Neural progenitor cell (in vitro differentiated cells): ENCODE measurements at regions not wholly inside any gene's neighbourhood (a gene's known extent, or its start where the extent isn't known, plus 50 kb on each side); places are given as distances from the start of the nearest gene placed in this dataset.
"Not testable (repeated sequence)": the region's sequence is repeated elsewhere in the genome, so short reads cannot be mapped to it uniquely, and the experiment has no call there.

ENCODE experiments used
- DNase-seq: peaks from one replicate; pipeline ENCODE4 v3.0.0-alpha.2; 2016; ENCODE audit warnings: low spot score
- H2AFZ ChIP-seq: fragments of 200-600 bp; sonication (generic); replicated peaks from 2 replicates; pipeline ENCODE4 v1.6.1; 2016; ENCODE audit warnings: antibody characterized with exemption
- H3F3A ChIP-seq: fragments of 200-600 bp; sonication (generic); 2 replicates; pipeline ENCODE4 v1.6.1; 2016; ENCODE audit warnings: antibody characterized with exemption, low read depth
- H3K27ac ChIP-seq: fragments of 200-600 bp; sonication (generic); 2 replicates; pipeline ENCODE4 v1.5.1; 2016; ENCODE audit warnings: mild to moderate bottlenecking
- H3K27me3 ChIP-seq: fragments of 200-600 bp; sonication (generic); 2 replicates; pipeline ENCODE4 v1.6.1; 2016; ENCODE audit warnings: mild to moderate bottlenecking, moderate library complexity
- H3K36me3 ChIP-seq: fragments of 200-600 bp; sonication (generic); 2 replicates; pipeline ENCODE4 v1.5.1; 2016
- H3K4me1 ChIP-seq: fragments of 200-600 bp; sonication (generic); 2 replicates; pipeline ENCODE4 v1.6.1; 2016; ENCODE audit warnings: mixed run types
- H3K4me2 ChIP-seq: fragments of 200-600 bp; sonication (generic); 2 replicates; pipeline ENCODE4 v1.6.1; 2016
- H3K4me3 ChIP-seq: fragments of 200-600 bp; sonication (generic); 2 replicates; pipeline ENCODE4 v1.5.1; 2016
- H3K79me2 ChIP-seq: fragments of 200-600 bp; sonication (generic); 2 replicates; pipeline ENCODE4 v1.6.1; 2016; ENCODE audit warnings: low read depth
- H3K9ac ChIP-seq: fragments of 200-600 bp; sonication (generic); 2 replicates; pipeline ENCODE4 v1.6.1; 2016
- H3K9me3 ChIP-seq: fragments of 200-600 bp; sonication (generic); 2 replicates; pipeline ENCODE4 v1.5.1; 2016; ENCODE audit warnings: low read depth
- H4K20me1 ChIP-seq: fragments of 200-600 bp; sonication (generic); 2 replicates; pipeline ENCODE4 v1.6.1; 2016; ENCODE audit warnings: low read depth
- H3K27ac Mint-ChIP-seq: 3 replicates; pipeline ENCODE4 v1.8.0; 2021; ENCODE audit warnings: mixed read lengths
- H3K27me3 Mint-ChIP-seq: 2 replicates; pipeline ENCODE4 v1.8.0; 2022; ENCODE audit warnings: low read depth, mild to moderate bottlenecking, inconsistent platforms, moderate library complexity, mixed read lengths; ENCODE audit not compliant: insufficient read depth
- H3K36me3 Mint-ChIP-seq: 3 replicates; pipeline ENCODE4 v1.8.0; 2021; ENCODE audit warnings: mixed read lengths
- H3K4me1 Mint-ChIP-seq: 3 replicates; pipeline ENCODE4 v1.8.0; 2021; ENCODE audit warnings: mixed read lengths
- H3K4me3 Mint-ChIP-seq: 3 replicates; pipeline ENCODE4 v1.8.0; 2021; ENCODE audit warnings: mild to moderate bottlenecking, moderate library complexity, mixed read lengths
- H3K9me3 Mint-ChIP-seq: 3 replicates; pipeline ENCODE4 v1.8.0; 2020; ENCODE audit warnings: mixed read lengths
- CTCF ChIP-seq: fragments of 200-600 bp; sonication (generic); IDR thresholded peaks from 2 replicates; pipeline ENCODE4 v1.5.1; 2017; ENCODE audit warnings: antibody characterized with exemption, mild to moderate bottlenecking
- EZH2 ChIP-seq: fragments of 200-600 bp; sonication (generic); IDR thresholded peaks from 2 replicates; pipeline ENCODE4 v1.6.1; 2017; ENCODE audit warnings: antibody characterized with exemption, mild to moderate bottlenecking, moderate library complexity
- EZH2phosphoT487 ChIP-seq: fragments of 200-600 bp; sonication (generic); IDR thresholded peaks from 2 replicates; pipeline ENCODE4 v1.6.1; 2017; ENCODE audit warnings: antibody characterized with exemption

- peaks cover 6% of the 10 kb centered on the region for H3K4me1 Mint-ChIP-seq
- H3K4me3 Mint-ChIP-seq = no peak overlapping the region
- H4K20me1 ChIP-seq = no peaks in the 10 kb centered on the region
- no peaks in the 10 kb centered on the region for H3K36me3 Mint-ChIP-seq
- H3K4me2 ChIP-seq = no peak overlapping the region
- no peaks in the 10 kb centered on the region for H3K9me3 ChIP-seq
- H3K4me1 ChIP-seq = peaks cover 4% of the 10 kb centered on the region
- TF ChIP-seq EZH2phosphoT487 = no peak
- TF ChIP-seq CTCF = no peak
- no peak for TF ChIP-seq EZH2
- H3K27ac ChIP-seq = no peak overlapping the region
- no peak overlapping the region for H3K9ac ChIP-seq
- DNase-seq = no peak
- H3K4me3 ChIP-seq = no peak overlapping the region
- H2AFZ ChIP-seq = no peak overlapping the region
- H3K79me2 ChIP-seq = no peaks in the 10 kb centered on the region
- H3K36me3 ChIP-seq = no peaks in the 10 kb centered on the region
- H3F3A ChIP-seq = no peaks in the 10 kb centered on the region
- H3K27me3 ChIP-seq = no peaks in the 10 kb centered on the region
- H3K27ac Mint-ChIP-seq = no peak overlapping the region
- H3K9me3 Mint-ChIP-seq = no peaks in the 10 kb centered on the region
- no peaks in the 10 kb centered on the region for H3K27me3 Mint-ChIP-seq
These were observed 1378.8 kb upstream of the CDH8 start for GRCh38 chr16:63415014-63415413.

GRCh38 chr16:63410594-63410993, 1374.4 kb upstream of the CDH8 start:
- Histone ChIP-seq H3K36me3 (no peaks in the 10 kb centered on the region), H3K27me3 (no peaks in the 10 kb centered on the region), H3K27ac (no peak overlapping the region), H3K9ac (no peak overlapping the region), H3K79me2 (no peaks in the 10 kb centered on the region), H3F3A (no peaks in the 10 kb centered on the region), H3K4me2 (no peak overlapping the region), H3K4me3 (no peak overlapping the region), H2AFZ (no peak overlapping the region), H3K9me3 (no peaks in the 10 kb centered on the region), H3K4me1 (peaks cover 4% of the 10 kb centered on the region), H4K20me1 (no peaks in the 10 kb centered on the region)
- TF ChIP-seq EZH2phosphoT487 = no peak
- TF ChIP-seq CTCF = no peak
- no peak for TF ChIP-seq EZH2
- H3K27ac Mint-ChIP-seq = no peak overlapping the region
- no peak for DNase-seq
- peaks cover 6% of the 10 kb centered on the region for H3K9me3 Mint-ChIP-seq
- no peaks in the 10 kb centered on the region for H3K36me3 Mint-ChIP-seq
- no peak overlapping the region for H3K4me3 Mint-ChIP-seq
- H3K27me3 Mint-ChIP-seq = no peaks in the 10 kb centered on the region
- peaks cover 6% of the 10 kb centered on the region for H3K4me1 Mint-ChIP-seq

GRCh38 chr16:63403792-63404191, 1367.6 kb upstream of the CDH8 start:
- Mint-ChIP-seq H3K27ac (no peak overlapping the region), H3K4me1 (no peaks in the 10 kb centered on the region), H3K4me3 (no peak overlapping the region), H3K36me3 (no peaks in the 10 kb centered on the region), H3K9me3 (peaks cover 6% of the 10 kb centered on the region), H3K27me3 (no peaks in the 10 kb centered on the region)
- no peak overlapping the region for H3K27ac ChIP-seq
- no peak overlapping the region for H3K4me3 ChIP-seq
- no peaks in the 10 kb centered on the region for H4K20me1 ChIP-seq
- H3K4me2 ChIP-seq = no peak overlapping the region
- no peaks in the 10 kb centered on the region for H3K4me1 ChIP-seq
- no peaks in the 10 kb centered on the region for H3K27me3 ChIP-seq
- H3K36me3 ChIP-seq = no peaks in the 10 kb centered on the region
- no peak for TF ChIP-seq EZH2
- TF ChIP-seq CTCF = no peak
- TF ChIP-seq EZH2phosphoT487 = no peak
- no peaks in the 10 kb centered on the region for H3K9me3 ChIP-seq
- H3K79me2 ChIP-seq = no peaks in the 10 kb centered on the region
- H2AFZ ChIP-seq = no peak overlapping the region
- H3K9ac ChIP-seq = no peak overlapping the region
- DNase-seq = no peak
- no peaks in the 10 kb centered on the region for H3F3A ChIP-seq

- H4K20me1 ChIP-seq, H3K9ac ChIP-seq, DNase-seq, H3K4me3 ChIP-seq, H3K79me2 ChIP-seq, H3K27ac Mint-ChIP-seq, H3K4me1 ChIP-seq, H3K4me1 Mint-ChIP-seq, H3K4me2 ChIP-seq, H3K9me3 Mint-ChIP-seq, H3K27me3 Mint-ChIP-seq, H2AFZ ChIP-seq, H3K27me3 ChIP-seq, H3K4me3 Mint-ChIP-seq, H3K27ac ChIP-seq, H3K36me3 ChIP-seq, H3K36me3 Mint-ChIP-seq, H3K9me3 ChIP-seq, H3F3A ChIP-seq: not testable (repeated sequence)
These were observed 1352.0 kb upstream of the CDH8 start for GRCh38 chr16:63388277-63388676.
